ENCODE measurements at regions not wholly inside any gene's neighbourhood (a gene's known extent, or its start where the extent isn't known, plus 50 kb on each side); places are given as distances from the start of the nearest gene placed in this dataset.
A peak's percentile ranks its signal among the peaks of the same experiment; 100 is the strongest.
"Not testable (repeated sequence)": the region's sequence is repeated elsewhere in the genome, so short reads cannot be mapped to it uniquely, and the experiment has no call there.

GRCh38 chr3:39705351-39705900 lies 104.0 kb upstream of the MYRIP start:
- TF ChIP-seq CTCF (conservative IDR thresholded peaks at IDR 0.05) (no peak), ZFX (IDR thresholded peaks at IDR 0.05) (no peak)
- H3K27ac ChIP-seq: no peak overlapping the region

- H3K27ac ChIP-seq: no peak overlapping the region
- TF ChIP-seq CTCF (conservative IDR thresholded peaks at IDR 0.05) (peak; percentile 80), ZFX (IDR thresholded peaks at IDR 0.05) (no peak)
Measured at GRCh38 chr3:39707314-39707909, 102.0 kb upstream of the MYRIP start.

GRCh38 chr3:39712413-39713048 lies 96.9 kb upstream of the MYRIP start:
- no peak overlapping the region for H3K27ac ChIP-seq
- TF ChIP-seq CTCF (conservative IDR thresholded peaks at IDR 0.05): no peak
- no peak for TF ChIP-seq ZFX (IDR thresholded peaks at IDR 0.05)

GRCh38 chr3:39713341-39713740 lies 96.1 kb upstream of the MYRIP start:
- not testable (repeated sequence) for H3K27ac ChIP-seq

GRCh38 chr3:39716849-39717248 lies 92.6 kb upstream of the MYRIP start:
- no peak overlapping the region for H3K27ac ChIP-seq
- TF ChIP-seq ZFX (IDR thresholded peaks at IDR 0.05) (no peak), CTCF (conservative IDR thresholded peaks at IDR 0.05) (no peak)

GRCh38 chr3:39718674-39719595 lies 90.5 kb upstream of the MYRIP start:
- H3K27ac ChIP-seq: no peak overlapping the region
- TF ChIP-seq ZFX (IDR thresholded peaks at IDR 0.05) (no peak), CTCF (conservative IDR thresholded peaks at IDR 0.05) (no peak)

GRCh38 chr3:39721076-39721475 lies 88.3 kb upstream of the MYRIP start:
- H3K27ac ChIP-seq: no peak overlapping the region
- TF ChIP-seq CTCF (conservative IDR thresholded peaks at IDR 0.05) (no peak), ZFX (IDR thresholded peaks at IDR 0.05) (no peak)
